Stimulated activated naive CD4-positive, alpha-beta T cell treated with Interleukin-2 at 50 U/mL for 16 hours (primary cell): ENCODE measurements at regions not wholly inside any gene's neighbourhood (a gene's known extent, or its start where the extent isn't known, plus 50 kb on each side); places are given as distances from the start of the nearest gene placed in this dataset.
"Not testable (repeated sequence)": the region's sequence is repeated elsewhere in the genome, so short reads cannot be mapped to it uniquely, and the experiment has no call there.

Experiments
- DNase-seq: peaks from one replicate; lab custom pipeline; 2025; lab: John Stamatoyannopoulos, UW

GRCh38 chr13:24995225-24995804 lies 100.6 kb upstream of the PABPC3 start:
- DNase-seq = peak; percentile 26

GRCh38 chr13:24997367-24997967 lies 98.5 kb upstream of the PABPC3 start:
- no peak for DNase-seq

- no peak for DNase-seq
These were observed 97.5 kb upstream of the PABPC3 start for GRCh38 chr13:24998433-24998832.

- no peak for DNase-seq
These were observed 94.3 kb upstream of the PABPC3 start for GRCh38 chr13:25001476-25002206.

- not testable (repeated sequence) for DNase-seq
These were observed 93.6 kb upstream of the PABPC3 start for GRCh38 chr13:25002311-25002710.

- not testable (repeated sequence) for DNase-seq
These were observed 91.4 kb upstream of the PABPC3 start for GRCh38 chr13:25004489-25004888.

GRCh38 chr13:25005050-25005497 lies 90.9 kb upstream of the PABPC3 start:
- not testable (repeated sequence) for DNase-seq

- not testable (repeated sequence) for DNase-seq
These were observed 88.5 kb upstream of the PABPC3 start for GRCh38 chr13:25007389-25007788.

GRCh38 chr13:25014398-25014973 lies 81.5 kb upstream of the PABPC3 start:
- DNase-seq = not testable (repeated sequence)

GRCh38 chr13:25017176-25017575 lies 78.8 kb upstream of the PABPC3 start:
- DNase-seq = not testable (repeated sequence)

GRCh38 chr13:25017808-25018728 lies 77.9 kb upstream of the PABPC3 start:
- DNase-seq = peak; percentile 27

GRCh38 chr13:25018729-25019115 lies 77.2 kb upstream of the PABPC3 start:
- no peak for DNase-seq

GRCh38 chr13:25019741-25020140 lies 76.2 kb upstream of the PABPC3 start:
- DNase-seq = not testable (repeated sequence)

GRCh38 chr13:25024175-25024574 lies 71.8 kb upstream of the PABPC3 start:
- DNase-seq = no peak

- no peak for DNase-seq
These were observed 63.8 kb upstream of the PABPC3 start for GRCh38 chr13:25032160-25032559.

- no peak for DNase-seq
These were observed 61.8 kb upstream of the PABPC3 start for GRCh38 chr13:25034173-25034572.

GRCh38 chr13:25037057-25037813 lies 58.7 kb upstream of the PABPC3 start:
- peak; percentile 2 for DNase-seq

GRCh38 chr13:25042151-25042865 lies 53.6 kb upstream of the PABPC3 start:
- DNase-seq = no peak

- DNase-seq = no peak
These were observed 51.9 kb upstream of the PABPC3 start for GRCh38 chr13:25044071-25044470.
